ENCODE measurements at regions not wholly inside any gene's neighbourhood (a gene's known extent, or its start where the extent isn't known, plus 50 kb on each side); places are given as distances from the start of the nearest gene placed in this dataset.
"Not testable (repeated sequence)": the region's sequence is repeated elsewhere in the genome, so short reads cannot be mapped to it uniquely, and the experiment has no call there.

DNA sequence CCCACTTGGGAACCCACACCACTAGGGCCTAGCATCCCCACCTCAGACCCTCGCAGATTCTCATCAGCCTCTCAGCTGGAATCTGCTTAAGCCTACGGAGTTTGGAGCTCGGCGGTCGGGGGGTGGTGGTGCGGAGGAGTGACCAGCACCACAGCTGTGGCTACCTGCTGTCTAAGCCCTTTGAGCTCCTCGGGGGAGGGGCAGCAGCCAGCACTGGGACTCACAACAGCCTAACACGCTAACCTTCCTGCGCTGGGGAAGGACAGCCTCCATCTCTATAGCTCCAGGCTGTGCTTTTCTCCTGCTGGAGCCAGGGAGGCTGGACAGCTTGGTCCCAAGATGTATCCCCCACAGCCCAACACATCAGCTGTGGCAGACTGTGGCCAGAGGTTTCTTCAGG, 281.5 kb downstream of the USP46 start:
- TF ChIP-seq, protein P1, sequence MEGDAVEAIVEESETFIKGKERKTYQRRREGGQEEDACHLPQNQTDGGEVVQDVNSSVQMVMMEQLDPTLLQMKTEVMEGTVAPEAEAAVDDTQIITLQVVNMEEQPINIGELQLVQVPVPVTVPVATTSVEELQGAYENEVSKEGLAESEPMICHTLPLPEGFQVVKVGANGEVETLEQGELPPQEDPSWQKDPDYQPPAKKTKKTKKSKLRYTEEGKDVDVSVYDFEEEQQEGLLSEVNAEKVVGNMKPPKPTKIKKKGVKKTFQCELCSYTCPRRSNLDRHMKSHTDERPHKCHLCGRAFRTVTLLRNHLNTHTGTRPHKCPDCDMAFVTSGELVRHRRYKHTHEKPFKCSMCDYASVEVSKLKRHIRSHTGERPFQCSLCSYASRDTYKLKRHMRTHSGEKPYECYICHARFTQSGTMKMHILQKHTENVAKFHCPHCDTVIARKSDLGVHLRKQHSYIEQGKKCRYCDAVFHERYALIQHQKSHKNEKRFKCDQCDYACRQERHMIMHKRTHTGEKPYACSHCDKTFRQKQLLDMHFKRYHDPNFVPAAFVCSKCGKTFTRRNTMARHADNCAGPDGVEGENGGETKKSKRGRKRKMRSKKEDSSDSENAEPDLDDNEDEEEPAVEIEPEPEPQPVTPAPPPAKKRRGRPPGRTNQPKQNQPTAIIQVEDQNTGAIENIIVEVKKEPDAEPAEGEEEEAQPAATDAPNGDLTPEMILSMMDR (IDR thresholded peaks at IDR 0.05), result no peak
- no peak for TF ChIP-seq ZFX (IDR thresholded peaks at IDR 0.05; ENCODE audit: borderline replicate concordance)
- no peak overlapping the region for H3K27ac ChIP-seq

DNA sequence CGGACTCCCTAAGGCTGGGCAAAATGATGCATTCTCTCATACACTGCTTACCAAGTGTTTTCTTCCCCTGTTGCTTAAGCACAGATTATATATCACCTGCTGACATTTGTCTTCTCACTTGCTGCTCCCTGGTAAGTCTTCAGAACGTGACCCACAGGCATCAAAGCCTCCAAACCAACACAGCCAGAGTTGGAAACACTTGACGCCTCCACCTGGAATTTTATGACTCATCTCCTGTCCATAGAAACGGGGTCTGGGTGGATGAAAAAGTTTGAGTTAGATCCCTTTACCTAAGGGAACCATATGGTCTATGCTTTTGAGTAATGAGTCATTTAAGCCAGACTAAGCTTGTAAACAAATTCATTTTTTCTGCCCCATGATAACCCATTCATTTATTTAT, 251.6 kb downstream of the USP46 start:
- H3K27ac ChIP-seq, result no peak overlapping the region
- TF ChIP-seq, protein P1 (IDR thresholded peaks at IDR 0.05), result no peak
- no peak for TF ChIP-seq ZFX (IDR thresholded peaks at IDR 0.05; ENCODE audit: borderline replicate concordance)

DNA sequence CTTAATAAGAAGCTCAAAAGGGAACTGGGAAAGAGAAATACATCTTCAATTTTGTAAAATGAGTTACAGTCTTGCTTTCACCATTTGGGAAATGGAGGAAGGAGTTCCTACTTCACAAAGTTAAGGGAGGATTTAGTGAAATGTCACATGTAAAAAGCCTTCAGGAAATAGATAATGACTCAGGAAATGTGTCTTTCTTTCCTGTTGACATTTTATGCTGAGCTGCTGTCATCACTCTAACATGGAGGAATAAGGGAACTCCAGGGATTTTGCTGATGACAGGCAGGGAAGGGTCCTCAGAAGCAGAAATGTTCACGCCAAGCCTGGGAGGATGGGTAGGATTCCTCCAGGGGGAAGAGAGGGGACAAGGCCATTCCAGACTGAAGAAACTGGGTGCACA, 251.1 kb downstream of the USP46 start:
- no peak overlapping the region for H3K27ac ChIP-seq
- TF ChIP-seq, protein P1 (IDR thresholded peaks at IDR 0.05), result no peak
- TF ChIP-seq ZFX (IDR thresholded peaks at IDR 0.05; ENCODE audit: borderline replicate concordance), result no peak

DNA sequence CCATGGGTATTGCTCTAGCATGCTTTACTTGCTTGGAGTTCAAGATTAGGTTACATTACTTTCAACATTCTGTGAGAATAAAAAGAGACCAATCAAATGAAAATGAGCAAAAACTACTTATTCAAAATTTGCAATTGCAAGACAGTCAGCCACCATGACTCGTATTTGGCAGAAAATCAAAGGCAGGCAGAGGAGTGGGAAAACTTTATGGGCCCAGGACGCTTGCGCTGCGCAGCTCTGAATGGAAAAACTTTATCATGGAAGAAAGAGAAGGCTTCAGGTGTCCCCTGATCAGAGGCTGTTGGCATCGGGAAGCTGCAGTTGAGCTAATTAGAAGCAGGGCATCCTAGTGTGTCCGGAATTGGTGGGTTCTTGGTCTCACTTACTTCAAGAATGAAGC, 250.6 kb downstream of the USP46 start:
- no peak overlapping the region for H3K27ac ChIP-seq
- no peak for TF ChIP-seq ZFX (IDR thresholded peaks at IDR 0.05; ENCODE audit: borderline replicate concordance)
- TF ChIP-seq, protein P1 (IDR thresholded peaks at IDR 0.05), result no peak

DNA sequence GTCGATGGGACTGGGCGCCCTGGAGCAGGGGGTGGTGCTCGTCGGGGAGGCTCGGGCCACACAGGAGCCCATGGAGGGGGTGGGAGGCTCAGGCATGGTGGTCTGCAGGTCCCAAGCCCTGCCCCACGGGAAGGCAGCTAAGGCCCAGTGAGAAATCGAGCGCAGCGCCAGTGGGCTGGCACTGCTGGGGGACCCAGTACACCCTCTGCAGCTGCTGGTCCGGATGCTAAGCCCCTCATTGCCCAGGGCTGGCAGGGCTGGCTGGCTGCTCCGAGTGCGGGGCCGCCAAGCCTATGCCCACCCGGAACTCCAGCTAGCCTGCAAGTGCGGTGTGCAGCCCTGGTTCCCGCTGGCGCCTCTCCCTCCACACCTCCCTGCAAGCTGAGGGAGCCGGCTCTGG, 249.3 kb downstream of the USP46 start:
- H3K27ac ChIP-seq, result not testable (repeated sequence)

DNA sequence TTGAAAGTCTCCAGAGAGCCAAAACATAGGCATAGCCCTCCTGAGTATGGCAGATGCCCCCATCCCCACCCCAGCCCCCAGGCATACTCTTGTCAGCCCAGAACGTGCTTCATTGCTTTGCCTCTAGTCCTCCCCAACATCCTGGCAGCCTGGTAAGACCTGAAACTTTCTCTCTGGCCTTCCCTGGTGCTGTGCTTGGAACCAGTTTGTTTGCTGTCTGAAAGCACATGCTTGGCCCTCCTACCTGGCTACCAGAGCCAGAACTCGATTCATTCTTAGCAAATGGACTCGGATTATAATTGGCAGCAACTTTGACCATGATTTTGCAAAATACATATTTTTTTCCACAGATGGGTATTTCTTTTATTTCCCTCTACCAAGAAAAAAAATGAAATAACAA, 248.1 kb downstream of the USP46 start:
- no peak overlapping the region for H3K27ac ChIP-seq
- TF ChIP-seq, protein P1 (IDR thresholded peaks at IDR 0.05), result no peak
- TF ChIP-seq ZFX (IDR thresholded peaks at IDR 0.05; ENCODE audit: borderline replicate concordance), result no peak

DNA sequence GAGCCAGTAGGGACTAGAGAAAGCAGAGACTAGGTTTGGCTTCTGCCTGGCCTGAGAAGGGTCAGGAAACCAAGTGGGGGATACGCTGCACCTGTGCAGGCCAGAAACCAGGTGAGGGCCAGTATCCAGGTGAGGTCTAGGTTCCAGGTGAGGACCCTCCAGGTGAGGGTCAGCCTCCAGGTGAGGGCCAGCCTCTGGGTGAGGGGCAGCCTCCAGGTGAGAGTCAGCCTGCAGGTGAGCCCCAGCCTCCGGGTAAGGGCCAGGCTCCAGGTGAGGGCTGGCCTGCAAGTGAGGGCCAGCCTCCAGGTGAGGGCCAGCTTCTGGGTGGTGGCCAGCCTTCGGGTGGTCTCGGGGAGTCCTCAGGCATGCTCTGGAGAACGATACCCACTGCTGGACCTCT, 238.8 kb downstream of the USP46 start:
- no peak for TF ChIP-seq ZFX (IDR thresholded peaks at IDR 0.05; ENCODE audit: borderline replicate concordance)
- TF ChIP-seq, protein P1 (IDR thresholded peaks at IDR 0.05), result no peak

DNA sequence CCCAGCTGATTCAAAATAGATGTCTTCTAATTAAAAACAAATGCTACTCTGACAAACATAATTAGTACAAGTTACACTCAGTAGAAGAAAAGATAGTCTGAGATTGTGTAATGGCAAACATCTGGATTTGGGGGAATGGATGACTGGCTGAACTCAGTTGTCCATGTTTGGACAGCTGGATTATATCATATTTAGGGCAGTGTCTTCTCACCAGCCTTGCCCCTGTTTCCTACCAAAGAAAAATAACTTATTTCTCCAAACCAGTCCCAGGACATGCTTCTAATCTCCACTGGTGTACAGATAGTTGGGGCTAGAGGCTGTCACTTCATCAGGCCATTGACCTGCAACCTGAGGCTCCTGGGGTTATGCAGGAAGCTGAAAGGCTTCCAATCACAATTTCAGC, 237.3 kb downstream of the USP46 start:
- TF ChIP-seq ZFX (IDR thresholded peaks at IDR 0.05; ENCODE audit: borderline replicate concordance), result no peak
- TF ChIP-seq, protein P1 (IDR thresholded peaks at IDR 0.05), result no peak
- H3K27ac ChIP-seq, result no peak overlapping the region

More for the DNA sequence above, 238.8 kb downstream of the USP46 start:
- no peak overlapping the region for H3K27ac ChIP-seq
